ENCODE measurements at regions not wholly inside any gene's neighbourhood (a gene's known extent, or its start where the extent isn't known, plus 50 kb on each side); places are given as distances from the start of the nearest gene placed in this dataset.

- ATAC-seq, result peak; percentile 66 to 83; a peak in 5 of 6 replicates
- no peak for FAIRE-seq
- POLR2A ChIA-PET, result no interaction called here
- no peak overlapping the region for H3K4me2 ChIP-seq
- WGBS (ENCODE audit: missing lambda C conversion rate), result 12% methylated on average over 9 of the region's 10 CpGs
- CTCF ChIA-PET, result interaction anchor here (1.1 to 1.4 kb wide), 2 partner anchors 111 to 305 kb away, joined by 3 to 5 read pairs; no protein-coding TSS in a partner anchor
- H3K4me1 ChIP-seq, result no peaks in the 10 kb centered on the region
- H3K9me3 ChIP-seq, result no peaks in the 10 kb centered on the region
- no peak overlapping the region for H3K27ac ChIP-seq
- TF ChIP-seq CTCF (IDR thresholded peaks at IDR 0.05), result no peak
- TF ChIP-seq HEYL (CRISPR knock-in tag; IDR thresholded peaks at IDR 0.05), result no peak
- TF ChIP-seq MAFK (IDR thresholded peaks at IDR 0.05; ENCODE audit: partially characterized antibody), result no peak
- TF ChIP-seq JUNB (IDR thresholded peaks at IDR 0.05), result no peak
- TF ChIP-seq RNF2 (IDR thresholded peaks at IDR 0.05; ENCODE audit: borderline replicate concordance, low read depth), result no peak
- no peak overlapping the region for H3K4me3 ChIP-seq
- DNase-seq (ENCODE audit: low read depth in 1 of 2, low spot score in 1 of 2), result no peak
Observed at GRCh38 chr15:60215225-60215963, 182.4 kb downstream of the ANXA2 start.

GRCh38 chr15:60217161-60217560 lies 180.6 kb downstream of the ANXA2 start:
- Histone ChIP-seq H3K4me2 (no peak overlapping the region), H3K4me1 (no peaks in the 10 kb centered on the region), H3K27ac (no peak overlapping the region), H3K9me3 (no peaks in the 10 kb centered on the region), H3K4me3 (no peak overlapping the region)
- no peak for DNase-seq (ENCODE audit: low read depth in 1 of 2, low spot score in 1 of 2)
- peak; percentile 67 for FAIRE-seq
- ChIA-PET CTCF (no interaction called here), POLR2A (no interaction called here)
- WGBS (ENCODE audit: missing lambda C conversion rate), result 0% methylated on average over 1 of the region's 1 CpG
- ATAC-seq, result no peak
- TF ChIP-seq KDM1A (IDR thresholded peaks at IDR 0.05; ENCODE audit: low read depth) (no peak), FOSB (CRISPR knock-in tag; IDR thresholded peaks at IDR 0.05) (no peak), PBX3 (IDR thresholded peaks at IDR 0.05) (no peak), KDM5A (IDR thresholded peaks at IDR 0.05) (no peak), TP53 (CRISPR knock-in tag; IDR thresholded peaks at IDR 0.05) (no peak), JUNB (IDR thresholded peaks at IDR 0.05) (no peak), RNF2 (IDR thresholded peaks at IDR 0.05; ENCODE audit: borderline replicate concordance, low read depth) (peak; percentile 76; the same call in 1 of the 2 replicates), CBX8 (IDR thresholded peaks at IDR 0.05) (peak; percentile 65; the same call in 1 of the 2 replicates)

- Histone ChIP-seq H3K4me2 (no peak overlapping the region), H3K4me1 (no peaks in the 10 kb centered on the region), H3K9me3 (no peaks in the 10 kb centered on the region), H3K27ac (no peak overlapping the region), H3K4me3 (no peak overlapping the region)
- CTCF ChIA-PET, result no interaction called here
- DNase-seq (ENCODE audit: low read depth in 1 of 2, low spot score in 1 of 2), result no peak
- no peak for ATAC-seq
- FAIRE-seq, result no peak
- POLR2A ChIA-PET, result interaction anchor here (0.6 kb wide), 1 partner anchor 724 kb away, joined by 3 read pairs; no protein-coding TSS in a partner anchor
- 23% methylated on average over 3 of the region's 3 CpGs for WGBS (ENCODE audit: missing lambda C conversion rate)
- TF ChIP-seq REST (IDR thresholded peaks at IDR 0.05), result no peak
- no peak for TF ChIP-seq GATA3 (IDR thresholded peaks at IDR 0.05; ENCODE audit: borderline replicate concordance)
- no peak for TF ChIP-seq CHD4 (IDR thresholded peaks at IDR 0.05; ENCODE audit: borderline replicate concordance)
- TF ChIP-seq FOSL2 (IDR thresholded peaks at IDR 0.05), result no peak
- TF ChIP-seq FOSL2 (CRISPR knock-in tag; IDR thresholded peaks at IDR 0.05), result no peak
- no peak for TF ChIP-seq CHD2 (IDR thresholded peaks at IDR 0.05; ENCODE audit: low read length, partially characterized antibody)
- no peak for TF ChIP-seq MAFK (IDR thresholded peaks at IDR 0.05; ENCODE audit: partially characterized antibody)
- TF ChIP-seq CBX8 (IDR thresholded peaks at IDR 0.05), result no peak
- no peak for TF ChIP-seq SMC3 (IDR thresholded peaks at IDR 0.05)
- TF ChIP-seq ZNF302 (CRISPR knock-in tag; IDR thresholded peaks at IDR 0.05), result no peak
- no peak for TF ChIP-seq HDAC2 (IDR thresholded peaks at IDR 0.05)
- no peak for TF ChIP-seq RAD21 (conservative IDR thresholded peaks at IDR 0.05 in 1 of 2, IDR thresholded peaks at IDR 0.05 in 1 of 2)
- no peak for TF ChIP-seq FOSB (CRISPR knock-in tag; IDR thresholded peaks at IDR 0.05)
Observed at GRCh38 chr15:60218256-60218655, 179.5 kb downstream of the ANXA2 start.

Measured in A549 (cell line).